ENCODE measurements at regions not wholly inside any gene's neighbourhood (a gene's known extent, or its start where the extent isn't known, plus 50 kb on each side); places are given as distances from the start of the nearest gene placed in this dataset.

GRCh38 chr4:59869056-59869455 is 1331.1 kb upstream of the ADGRL3 start:
- Histone ChIP-seq H3K27me3 (ENCODE audit: insufficient read depth, low read length) (no peaks in the 10 kb centered on the region), H3K4me1 (ENCODE audit: insufficient read depth, low read length) (no peaks in the 10 kb centered on the region), H4K20me1 (ENCODE audit: insufficient read depth, low read length) (no peaks in the 10 kb centered on the region), H3K79me2 (ENCODE audit: insufficient read depth, low read length) (no peaks in the 10 kb centered on the region), H3K27ac (ENCODE audit: low read depth, low read length) (no peak overlapping the region), H3K4me3 (ENCODE audit: insufficient read depth, low read length) (no peak overlapping the region), H2AFZ (ENCODE audit: low read length) (no peak overlapping the region), H3K9me3 (ENCODE audit: low read depth, low read length) (no peaks in the 10 kb centered on the region), H3K36me3 (ENCODE audit: insufficient read depth, low read length) (no peaks in the 10 kb centered on the region), H3K4me2 (ENCODE audit: insufficient read depth, low read length) (no peak overlapping the region)
- no peak for DNase-seq (ENCODE audit: insufficient read length, low spot score, missing footprints)
- TF ChIP-seq, protein P1, sequence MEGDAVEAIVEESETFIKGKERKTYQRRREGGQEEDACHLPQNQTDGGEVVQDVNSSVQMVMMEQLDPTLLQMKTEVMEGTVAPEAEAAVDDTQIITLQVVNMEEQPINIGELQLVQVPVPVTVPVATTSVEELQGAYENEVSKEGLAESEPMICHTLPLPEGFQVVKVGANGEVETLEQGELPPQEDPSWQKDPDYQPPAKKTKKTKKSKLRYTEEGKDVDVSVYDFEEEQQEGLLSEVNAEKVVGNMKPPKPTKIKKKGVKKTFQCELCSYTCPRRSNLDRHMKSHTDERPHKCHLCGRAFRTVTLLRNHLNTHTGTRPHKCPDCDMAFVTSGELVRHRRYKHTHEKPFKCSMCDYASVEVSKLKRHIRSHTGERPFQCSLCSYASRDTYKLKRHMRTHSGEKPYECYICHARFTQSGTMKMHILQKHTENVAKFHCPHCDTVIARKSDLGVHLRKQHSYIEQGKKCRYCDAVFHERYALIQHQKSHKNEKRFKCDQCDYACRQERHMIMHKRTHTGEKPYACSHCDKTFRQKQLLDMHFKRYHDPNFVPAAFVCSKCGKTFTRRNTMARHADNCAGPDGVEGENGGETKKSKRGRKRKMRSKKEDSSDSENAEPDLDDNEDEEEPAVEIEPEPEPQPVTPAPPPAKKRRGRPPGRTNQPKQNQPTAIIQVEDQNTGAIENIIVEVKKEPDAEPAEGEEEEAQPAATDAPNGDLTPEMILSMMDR (IDR thresholded peaks at IDR 0.05; ENCODE audit: extremely low read depth, low read depth, low read length), result no peak

DNA sequence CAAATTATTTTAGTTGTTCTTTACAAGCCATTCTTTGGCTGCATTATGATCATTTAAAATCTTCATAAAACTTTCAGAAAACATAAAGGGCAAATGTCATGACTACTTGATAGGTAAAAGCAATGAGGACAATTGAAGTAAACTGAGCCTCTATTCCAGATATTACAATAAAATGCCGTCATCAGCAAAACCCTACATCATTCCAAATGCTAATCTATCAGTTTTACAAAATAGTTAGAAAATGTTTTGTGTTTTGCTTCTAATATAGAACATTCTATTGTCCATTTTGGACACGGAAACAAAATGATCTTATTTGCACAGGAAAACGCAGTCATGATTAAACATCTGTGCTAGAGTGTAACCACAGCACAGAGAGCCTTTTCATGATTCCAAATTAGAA is 1330.6 kb upstream of the ADGRL3 start:
- no peak overlapping the region for H3K4me3 ChIP-seq (ENCODE audit: insufficient read depth, low read length)
- H3K4me2 ChIP-seq (ENCODE audit: insufficient read depth, low read length), result no peak overlapping the region
- H2AFZ ChIP-seq (ENCODE audit: low read length), result no peak overlapping the region
- H3K9me3 ChIP-seq (ENCODE audit: low read depth, low read length), result no peaks in the 10 kb centered on the region
- TF ChIP-seq, protein P1 (IDR thresholded peaks at IDR 0.05; ENCODE audit: extremely low read depth, low read depth, low read length), result no peak
- no peaks in the 10 kb centered on the region for H3K27me3 ChIP-seq (ENCODE audit: insufficient read depth, low read length)
- no peaks in the 10 kb centered on the region for H3K4me1 ChIP-seq (ENCODE audit: insufficient read depth, low read length)
- no peak overlapping the region for H3K27ac ChIP-seq (ENCODE audit: low read depth, low read length)
- no peaks in the 10 kb centered on the region for H3K79me2 ChIP-seq (ENCODE audit: insufficient read depth, low read length)
- DNase-seq (ENCODE audit: insufficient read length, low spot score, missing footprints), result no peak
- no peaks in the 10 kb centered on the region for H3K36me3 ChIP-seq (ENCODE audit: insufficient read depth, low read length)
- H4K20me1 ChIP-seq (ENCODE audit: insufficient read depth, low read length), result no peaks in the 10 kb centered on the region

GRCh38 chr4:59881632-59882031 is 1318.5 kb upstream of the ADGRL3 start:
- H3K4me2 ChIP-seq (ENCODE audit: insufficient read depth, low read length), result no peak overlapping the region
- TF ChIP-seq, protein P1 (IDR thresholded peaks at IDR 0.05; ENCODE audit: extremely low read depth, low read depth, low read length), result no peak
- H3K27me3 ChIP-seq (ENCODE audit: insufficient read depth, low read length), result no peaks in the 10 kb centered on the region
- H4K20me1 ChIP-seq (ENCODE audit: insufficient read depth, low read length), result no peaks in the 10 kb centered on the region
- no peaks in the 10 kb centered on the region for H3K79me2 ChIP-seq (ENCODE audit: insufficient read depth, low read length)
- no peak overlapping the region for H2AFZ ChIP-seq (ENCODE audit: low read length)
- no peak overlapping the region for H3K27ac ChIP-seq (ENCODE audit: low read depth, low read length)
- no peak overlapping the region for H3K4me3 ChIP-seq (ENCODE audit: insufficient read depth, low read length)
- DNase-seq (ENCODE audit: insufficient read length, low spot score, missing footprints), result no peak
- no peaks in the 10 kb centered on the region for H3K36me3 ChIP-seq (ENCODE audit: insufficient read depth, low read length)
- H3K9me3 ChIP-seq (ENCODE audit: low read depth, low read length), result no peaks in the 10 kb centered on the region
- no peaks in the 10 kb centered on the region for H3K4me1 ChIP-seq (ENCODE audit: insufficient read depth, low read length)

DNA sequence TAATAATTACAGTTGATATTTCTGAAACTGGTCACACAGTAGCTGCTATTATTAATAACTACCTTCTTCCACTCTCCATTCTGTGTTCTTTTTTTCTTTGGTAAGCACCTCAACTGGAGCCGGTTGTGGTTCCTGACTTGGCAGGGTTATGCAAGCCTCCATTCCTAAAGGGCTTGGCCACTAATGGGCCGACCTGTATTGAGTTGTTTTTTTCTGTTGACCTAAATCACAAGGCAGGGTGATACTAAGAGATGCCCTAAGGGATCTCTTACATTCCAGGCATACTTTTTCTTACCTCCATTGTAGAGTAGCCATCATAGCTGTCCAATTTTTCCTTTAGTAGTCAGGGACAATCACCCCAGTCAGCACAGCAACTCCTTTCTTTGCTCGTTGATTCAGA is 1295.8 kb upstream of the ADGRL3 start:
- Histone ChIP-seq H3K79me2 (ENCODE audit: insufficient read depth, low read length) (no peaks in the 10 kb centered on the region), H3K36me3 (ENCODE audit: insufficient read depth, low read length) (no peaks in the 10 kb centered on the region), H3K4me1 (ENCODE audit: insufficient read depth, low read length) (no peaks in the 10 kb centered on the region), H3K27ac (ENCODE audit: low read depth, low read length) (no peak overlapping the region), H4K20me1 (ENCODE audit: insufficient read depth, low read length) (no peaks in the 10 kb centered on the region), H3K9me3 (ENCODE audit: low read depth, low read length) (no peaks in the 10 kb centered on the region), H3K4me2 (ENCODE audit: insufficient read depth, low read length) (no peak overlapping the region), H3K4me3 (ENCODE audit: insufficient read depth, low read length) (no peak overlapping the region), H3K27me3 (ENCODE audit: insufficient read depth, low read length) (no peaks in the 10 kb centered on the region), H2AFZ (ENCODE audit: low read length) (no peak overlapping the region)
- DNase-seq (ENCODE audit: insufficient read length, low spot score, missing footprints), result no peak
- TF ChIP-seq, protein P1 (IDR thresholded peaks at IDR 0.05; ENCODE audit: extremely low read depth, low read depth, low read length), result no peak

Measured in osteoblast (primary cell).